Lung (tissue), 11 donors: ENCODE measurements at regions not wholly inside any gene's neighbourhood (a gene's known extent, or its start where the extent isn't known, plus 50 kb on each side); places are given as distances from the start of the nearest gene placed in this dataset.

ENCODE experiments used
- ATAC-seq: fragments of 200-7000 bp; cut with Tn5 transposase; one replicate; pipeline ENCODE4 v1.9.1; 2020; ENCODE audit warnings: moderate number of reproducible peaks; ENCODE audit not compliant: insufficient read depth, low FRiP score
- DNase-seq, 3 donors: peaks; one replicate each; pipeline ENCODE4 v3.0.0-alpha.2; 2013 to 2017
- H3K27ac ChIP-seq, 2 donors: one replicate each; pipeline ENCODE4 v1.5.1; 2013; ENCODE audit warnings: mild to moderate bottlenecking in 2 of 2, moderate library complexity in 2 of 2, control low read depth in 1 of 2, inconsistent platforms in 1 of 2, low read depth in 1 of 2, low read length in 1 of 2
- H3K27me3 ChIP-seq, 3 donors: one replicate each; pipeline ENCODE4 v1.5.1; 2013; ENCODE audit warnings: low read length in 2 of 3; ENCODE audit not compliant: control insufficient read depth in 3 of 3, insufficient read depth in 3 of 3
- H3K36me3 ChIP-seq, 4 donors: one replicate each; pipeline ENCODE4 v1.5.1; 2013; ENCODE audit warnings: low read length in 4 of 4, mild to moderate bottlenecking in 1 of 4, moderate library complexity in 1 of 4; ENCODE audit not compliant: control insufficient read depth in 4 of 4, insufficient read depth in 4 of 4
- H3K4me1 ChIP-seq, 5 donors: one replicate each; pipeline ENCODE4 v1.5.1; 2013; ENCODE audit warnings: low read length in 5 of 5, mild to moderate bottlenecking in 2 of 5, moderate library complexity in 1 of 5; ENCODE audit not compliant: control insufficient read depth in 5 of 5, insufficient read depth in 5 of 5
- H3K4me3 ChIP-seq: one replicate; pipeline ENCODE4 v1.5.1; 2013; ENCODE audit warnings: mild to moderate bottlenecking, control low read depth, moderate library complexity
- H3K9ac ChIP-seq, 2 donors: one replicate each; pipeline ENCODE4 v1.5.1; 2013; ENCODE audit warnings: low read length in 2 of 2, control low read depth in 1 of 2; ENCODE audit not compliant: insufficient read depth in 1 of 2
- H3K9me3 ChIP-seq, 4 donors: one replicate each; pipeline ENCODE4 v1.5.1; 2013; ENCODE audit warnings: low read length in 3 of 4, mild to moderate bottlenecking in 1 of 4, moderate library complexity in 1 of 4; ENCODE audit not compliant: control insufficient read depth in 4 of 4, insufficient read depth in 3 of 4
- CTCF ChIP-seq: IDR thresholded peaks from 2 replicates; pipeline ENCODE4 v1.5.1; 2012; ENCODE audit warnings: mild to moderate bottlenecking; ENCODE audit errors: control extremely low read depth, extremely low read depth
- WGBS, 2 donors: extraction: QIAGEN DNeasy Blood & Tissue Kit; methylation state at CpG; one replicate each; pipeline ENCODE4 v1.1.7; 2013; 5-methylcytosine and 5-hydroxymethylcytosine counted together
- donor health status: control.
- donor health status: control.
- donor health status: Bipolar disorder and iron deficiency.
- donor health status: healthy.
- donor health status: DM: yes; HTN: yes; CAD: no.

- Histone ChIP-seq H3K27me3 (no peaks in the 10 kb centered on the region), H3K27ac (no peak overlapping the region), H3K4me3 (no peak overlapping the region), H3K36me3 (no peaks in the 10 kb centered on the region), H3K9ac (no peak overlapping the region), H3K9me3 (no peaks in the 10 kb centered on the region), H3K4me1 (no peaks in the 10 kb centered on the region)
- DNase-seq (peak; percentile 28 to 44 (median 38)), ATAC-seq (no peak)
- TF ChIP-seq CTCF: no peak
- WGBS, 2 donors: 81 to 84% methylated on average over 9 of the region's 9 CpGs
Observed at GRCh38 chr6:19554356-19555225, 282.6 kb upstream of the ID4 start.

GRCh38 chr6:19557191-19557590, 280.0 kb upstream of the ID4 start:
- H3K4me1 ChIP-seq: no peaks in the 10 kb centered on the region
- no peak overlapping the region for H3K27ac ChIP-seq
- no peaks in the 10 kb centered on the region for H3K36me3 ChIP-seq
- TF ChIP-seq CTCF: no peak
- no peak overlapping the region for H3K9ac ChIP-seq
- ATAC-seq (no peak), DNase-seq (no peak)
- H3K9me3 ChIP-seq: peaks cover 0 to 3% (median 0%) of the 10 kb centered on the region in 4 donors
- H3K27me3 ChIP-seq: no peaks in the 10 kb centered on the region
- H3K4me3 ChIP-seq: no peak overlapping the region
- WGBS, 2 donors: 87 to 95% methylated on average over 3 of the region's 3 CpGs

- 87 to 93% methylated on average over 2 of the region's 2 CpGs for WGBS, 2 donors
- DNase-seq (no peak), ATAC-seq (no peak)
- Histone ChIP-seq H3K27me3 (no peaks in the 10 kb centered on the region), H3K4me3 (no peak overlapping the region), H3K9ac (no peak overlapping the region), H3K9me3 (peaks cover 0 to 3% (median 0%) of the 10 kb centered on the region in 4 donors), H3K4me1 (no peaks in the 10 kb centered on the region), H3K36me3 (no peaks in the 10 kb centered on the region), H3K27ac (no peak overlapping the region)
- no peak for TF ChIP-seq CTCF
Observed at GRCh38 chr6:19558201-19558600, 279.0 kb upstream of the ID4 start.
